Superior temporal gyrus (tissue), 1 donor: ENCODE measurements at regions not wholly inside any gene's neighbourhood (a gene's known extent, or its start where the extent isn't known, plus 50 kb on each side); places are given as distances from the start of the nearest gene placed in this dataset.
"Not testable (repeated sequence)": the region's sequence is repeated elsewhere in the genome, so short reads cannot be mapped to it uniquely, and the experiment has no call there.

Experiments
- DNase-seq: peaks from one replicate; pipeline ENCODE4 v3.0.0-alpha.2; 2016; ENCODE audit errors: extremely low spot score

DNA sequence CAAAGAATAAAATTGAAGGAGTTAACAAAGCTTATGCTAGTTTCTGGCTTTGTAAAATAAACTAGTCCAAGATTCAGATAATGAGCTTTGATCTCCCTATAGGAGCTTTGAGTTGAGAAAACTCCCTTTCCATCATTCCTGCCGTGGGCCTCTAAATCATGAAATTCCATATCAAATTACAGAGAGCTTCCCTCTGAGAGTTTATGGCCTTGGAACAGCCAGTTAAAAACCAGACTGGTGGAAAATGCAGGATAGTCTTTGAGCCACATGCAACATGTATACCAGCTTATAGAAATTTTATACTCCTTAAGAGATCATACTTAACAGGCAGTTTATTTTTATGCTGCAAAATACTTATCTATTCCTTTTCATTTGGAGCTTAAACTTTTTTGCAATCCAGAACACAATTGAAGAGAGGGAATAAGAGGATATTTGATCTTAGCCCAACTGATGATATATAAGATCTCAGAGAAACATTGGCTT lies 175.8 kb upstream of the ATP2B1 start:
- DNase-seq = no peak

DNA sequence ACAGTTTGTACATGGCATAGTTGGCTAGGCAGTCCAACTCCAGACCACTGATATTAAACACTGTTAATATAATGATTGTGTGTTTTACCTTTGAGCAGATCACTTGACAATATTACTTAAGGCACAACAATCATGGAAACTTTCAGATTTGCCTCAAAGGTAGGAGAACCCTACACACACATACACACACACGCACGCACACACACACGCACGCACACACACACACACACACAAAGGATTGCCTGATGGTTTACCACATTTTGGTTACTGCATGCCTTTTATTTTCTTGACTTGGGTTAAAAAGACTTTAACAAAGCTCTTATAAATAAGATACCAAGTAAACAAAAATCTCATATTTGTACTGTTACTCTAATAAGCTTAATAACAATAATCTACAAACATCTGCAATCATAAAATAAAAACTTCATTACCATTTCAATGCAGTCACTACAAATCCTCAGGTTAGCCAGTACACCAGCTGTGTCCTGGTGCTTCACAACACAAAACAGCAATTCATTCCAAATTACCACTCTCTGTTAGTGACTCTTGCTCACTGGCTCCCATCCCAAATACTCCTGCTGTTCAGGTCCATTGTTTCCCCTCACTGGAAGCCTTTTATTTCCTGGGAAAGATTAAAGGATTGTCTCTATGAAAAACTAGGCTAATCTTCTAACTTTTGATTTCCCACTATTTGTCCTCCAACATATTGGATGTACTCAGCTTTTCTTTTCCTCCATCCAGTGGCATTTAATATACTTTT lies 175.2 kb upstream of the ATP2B1 start:
- DNase-seq = peak; percentile 35

DNA sequence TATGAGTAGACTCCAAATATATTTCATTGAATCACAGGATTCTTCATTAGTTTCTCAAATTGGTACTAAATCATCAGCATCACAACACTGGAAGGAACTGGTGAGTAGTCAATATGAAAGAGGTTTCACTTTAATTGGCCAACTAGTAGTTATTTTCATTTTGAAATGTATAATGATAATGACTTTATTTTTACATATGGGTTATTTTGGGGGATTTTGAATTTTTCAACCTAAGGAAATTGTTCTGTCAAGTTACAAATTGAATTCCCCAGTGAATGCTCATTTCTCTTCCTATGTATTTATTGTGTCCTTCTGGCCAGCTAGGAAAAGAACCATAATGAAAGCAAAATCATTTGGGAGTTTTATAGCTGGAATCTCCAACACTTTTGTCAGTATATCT lies 174.2 kb upstream of the ATP2B1 start:
- no peak for DNase-seq

DNA sequence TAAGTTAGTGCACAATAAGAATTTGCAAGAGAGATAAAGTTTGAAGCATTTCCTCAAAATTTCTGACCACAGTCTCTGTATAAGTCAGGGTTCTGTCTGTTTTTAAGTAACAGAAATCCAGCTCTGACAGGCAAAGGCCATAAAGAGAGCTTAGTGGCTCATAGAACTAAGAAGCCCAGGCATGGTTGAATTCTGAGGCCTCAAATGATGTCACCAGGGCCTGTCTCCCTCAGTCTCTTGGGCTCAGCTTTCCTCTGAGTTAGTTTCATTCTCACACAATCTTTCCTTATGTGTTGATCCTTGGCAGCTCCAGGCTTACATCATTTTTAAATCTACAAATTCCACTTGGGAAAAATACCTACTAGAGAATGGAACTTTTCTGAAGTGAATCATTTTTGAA lies 173.4 kb upstream of the ATP2B1 start:
- no peak for DNase-seq

DNA sequence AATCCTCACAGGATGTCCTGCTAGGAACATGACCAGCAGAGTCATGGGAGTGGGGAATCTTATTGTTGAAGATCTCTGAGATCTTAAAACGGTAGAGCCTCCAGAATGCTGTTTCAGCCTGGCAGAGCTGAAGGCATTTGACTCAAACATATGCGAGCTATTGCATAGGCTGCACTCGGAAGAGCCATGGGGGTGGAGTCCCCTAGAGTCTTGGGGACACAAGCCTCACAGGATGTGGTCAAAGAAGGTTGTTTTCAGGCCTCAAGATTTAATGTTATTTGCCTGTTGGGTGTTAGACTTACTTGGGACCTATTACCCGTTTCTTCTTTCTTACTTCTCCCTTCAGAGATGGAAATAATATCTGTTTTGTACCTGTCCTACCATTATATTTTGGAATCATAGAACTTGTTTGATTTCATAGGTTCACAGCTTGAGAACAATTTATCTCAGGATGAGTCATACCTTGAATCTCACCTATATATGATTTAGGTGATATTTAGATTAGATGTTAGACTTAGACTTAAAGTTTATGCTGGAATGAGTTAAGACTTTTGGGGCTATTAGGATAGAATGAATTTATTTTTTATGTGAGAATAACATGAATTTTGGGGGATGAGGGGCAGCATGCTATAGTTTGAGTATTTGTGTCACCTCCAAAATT lies 172.2 kb upstream of the ATP2B1 start:
- DNase-seq = no peak

DNA sequence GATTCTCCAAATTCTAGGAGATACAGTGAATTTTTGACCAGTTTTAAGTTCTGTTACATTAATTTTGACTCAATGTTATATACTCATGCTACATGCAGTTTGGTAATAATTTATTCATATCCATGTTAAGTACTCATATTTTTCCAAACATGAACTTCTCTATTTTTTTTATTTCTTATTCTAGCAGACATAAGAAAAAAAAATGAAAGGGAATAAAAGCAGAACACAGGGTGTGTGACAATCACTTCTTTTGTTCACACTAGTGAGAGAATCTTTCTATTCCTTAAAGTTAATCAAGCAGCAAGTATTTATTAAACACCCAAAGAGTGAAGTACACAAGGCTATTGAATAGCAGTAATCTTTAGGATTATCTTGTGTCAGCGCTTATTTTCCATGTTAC lies 171.1 kb upstream of the ATP2B1 start:
- no peak for DNase-seq

DNA sequence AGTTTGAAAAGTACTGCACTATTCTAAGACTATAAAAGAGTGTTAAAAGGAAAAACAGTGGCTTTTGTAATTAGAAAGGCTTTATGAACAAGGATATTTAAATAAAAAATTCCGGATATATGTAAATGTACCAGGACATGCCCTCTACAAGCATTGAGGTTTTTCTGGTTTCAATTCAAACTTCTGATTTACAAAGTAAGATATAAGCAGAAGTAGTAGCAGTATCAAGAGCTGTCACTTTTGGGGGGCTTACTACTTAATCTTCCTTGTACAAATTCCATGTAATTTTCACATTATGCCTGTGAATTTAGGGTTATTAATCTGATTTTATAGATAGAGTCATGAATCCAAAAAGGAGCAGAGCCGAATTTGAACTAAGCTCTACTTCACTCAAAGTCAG lies 170.3 kb upstream of the ATP2B1 start:
- no peak for DNase-seq

DNA sequence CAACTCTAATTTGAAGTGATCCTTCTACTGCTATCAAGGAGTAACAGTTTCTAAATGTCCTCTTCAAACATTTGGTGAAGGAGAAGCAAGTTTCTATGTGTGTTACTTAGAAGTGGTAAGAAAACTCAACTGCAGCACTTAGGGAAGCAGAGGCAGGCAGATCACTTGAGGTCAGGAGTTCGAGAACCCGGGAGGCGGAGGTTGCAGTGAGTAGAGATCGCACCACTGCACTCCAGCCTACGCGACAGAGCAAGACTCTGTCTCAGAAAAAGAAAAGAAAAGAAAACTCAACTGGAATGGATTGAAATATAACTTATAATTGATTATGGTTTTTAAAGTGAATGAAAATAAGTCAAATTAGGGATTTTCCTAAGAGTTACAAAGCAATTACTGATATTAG lies 169.7 kb upstream of the ATP2B1 start:
- no peak for DNase-seq

DNA sequence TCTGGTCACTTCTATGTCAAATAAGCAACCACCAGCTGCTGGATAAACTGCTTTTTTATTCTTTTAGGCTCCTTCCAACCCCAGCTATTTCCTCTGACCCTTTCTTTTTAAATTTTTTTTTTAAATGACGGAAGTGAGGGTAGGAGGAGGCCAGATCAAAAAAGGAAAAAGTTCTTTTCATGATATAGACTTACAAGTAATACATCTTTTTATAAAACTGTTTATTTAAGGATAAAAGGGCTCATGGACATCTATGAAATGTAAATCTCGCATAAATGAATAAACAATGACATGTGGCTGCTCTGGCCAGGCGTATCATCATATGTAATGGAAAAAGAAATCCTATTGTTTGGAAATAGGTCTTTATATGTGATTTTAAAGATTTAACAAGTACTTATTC lies 169.0 kb upstream of the ATP2B1 start:
- no peak for DNase-seq

DNA sequence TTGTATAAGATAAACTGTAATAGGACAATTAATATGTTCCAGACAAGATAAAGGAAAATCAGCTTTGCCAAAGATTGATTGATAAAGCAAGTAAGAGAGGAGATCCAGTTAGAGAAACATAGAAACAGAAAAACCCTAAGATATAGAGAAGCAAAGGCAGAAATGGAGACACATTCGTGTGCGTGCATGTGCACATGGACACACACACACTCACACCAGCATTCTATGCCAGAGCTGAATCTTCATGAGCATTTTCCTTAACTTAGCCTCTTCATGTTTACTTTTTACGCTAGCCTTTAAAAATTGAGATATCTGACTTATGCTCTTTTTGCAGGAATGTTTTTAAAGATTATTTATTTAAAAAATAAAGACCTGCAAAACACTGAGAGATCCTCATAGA lies 168.5 kb upstream of the ATP2B1 start:
- no peak for DNase-seq

DNA sequence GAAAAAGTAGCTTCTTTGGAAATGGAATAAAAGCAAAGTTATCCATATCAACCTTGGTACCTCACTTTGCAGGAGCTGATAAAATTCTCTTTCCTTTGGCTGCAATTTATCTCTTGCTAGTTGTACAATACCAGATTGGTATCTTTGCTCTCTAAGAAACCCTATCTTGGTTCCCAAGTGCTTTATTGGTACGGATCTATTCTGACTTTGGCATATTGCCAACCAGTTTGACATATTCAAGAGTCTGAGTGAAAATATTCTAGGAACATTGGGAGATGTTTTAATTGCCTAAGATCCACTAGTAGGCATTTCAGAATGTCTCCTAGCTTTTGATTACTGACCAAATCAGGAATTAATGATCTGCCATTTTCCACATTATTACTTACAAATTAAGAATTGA lies 167.2 kb upstream of the ATP2B1 start:
- DNase-seq = no peak

DNA sequence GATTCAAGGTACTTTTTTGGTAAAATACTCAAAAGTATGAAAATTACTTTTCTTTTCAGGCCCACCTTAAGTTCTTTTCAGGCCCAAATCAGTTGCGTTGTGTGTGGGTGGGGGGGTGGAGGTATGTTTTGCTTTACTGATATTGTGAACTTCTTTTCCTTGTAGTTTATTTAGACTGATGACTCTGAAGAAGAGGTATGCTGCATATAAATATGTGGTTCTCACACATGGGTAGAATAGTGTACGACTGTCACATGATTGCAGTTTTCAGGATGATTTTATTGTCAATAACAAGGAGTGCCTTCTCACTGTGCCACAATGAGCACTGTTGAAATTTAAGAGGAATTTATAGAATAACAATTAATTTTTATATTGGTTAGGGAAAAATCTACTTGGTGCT lies 166.6 kb upstream of the ATP2B1 start:
- DNase-seq = no peak

DNA sequence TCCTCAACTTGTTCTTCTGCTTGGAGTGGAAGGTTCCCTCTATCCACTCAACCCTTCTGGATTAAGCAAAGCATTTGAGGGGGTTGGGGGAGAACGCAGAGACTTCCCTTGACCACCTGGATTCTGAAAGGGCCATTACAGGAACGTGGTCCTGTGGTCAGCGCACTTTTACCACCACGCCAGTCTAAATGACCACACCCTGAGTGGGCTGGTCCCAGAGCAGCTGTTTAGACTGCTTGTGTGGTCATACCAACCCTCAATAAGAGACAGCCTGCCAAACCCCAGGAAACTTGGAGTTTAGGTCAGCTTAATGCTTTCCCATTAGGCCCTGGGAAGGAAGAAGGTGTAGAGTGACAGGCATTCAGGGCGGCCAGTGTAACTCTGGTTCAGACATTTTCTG lies 165.5 kb upstream of the ATP2B1 start:
- no peak for DNase-seq

DNA sequence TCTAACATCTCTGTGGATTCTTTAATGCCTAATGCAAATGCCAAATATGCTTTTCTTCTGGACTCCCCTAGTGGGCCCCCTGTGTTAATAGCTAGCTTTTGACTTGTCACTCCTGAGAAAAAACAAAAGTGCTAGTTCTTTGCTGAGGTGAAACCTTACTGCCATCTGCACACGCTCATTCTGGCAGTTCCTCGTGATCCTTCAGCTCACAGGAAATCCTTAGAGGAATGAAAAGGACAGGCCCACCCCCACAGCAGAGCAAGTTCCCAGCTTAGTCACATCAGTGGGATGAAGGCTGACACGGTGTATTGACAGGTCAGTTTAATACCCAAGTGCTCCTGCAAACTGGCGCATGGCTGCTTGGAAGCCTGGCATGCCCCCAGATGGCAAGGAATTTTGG lies 165.1 kb upstream of the ATP2B1 start:
- DNase-seq = no peak

DNA sequence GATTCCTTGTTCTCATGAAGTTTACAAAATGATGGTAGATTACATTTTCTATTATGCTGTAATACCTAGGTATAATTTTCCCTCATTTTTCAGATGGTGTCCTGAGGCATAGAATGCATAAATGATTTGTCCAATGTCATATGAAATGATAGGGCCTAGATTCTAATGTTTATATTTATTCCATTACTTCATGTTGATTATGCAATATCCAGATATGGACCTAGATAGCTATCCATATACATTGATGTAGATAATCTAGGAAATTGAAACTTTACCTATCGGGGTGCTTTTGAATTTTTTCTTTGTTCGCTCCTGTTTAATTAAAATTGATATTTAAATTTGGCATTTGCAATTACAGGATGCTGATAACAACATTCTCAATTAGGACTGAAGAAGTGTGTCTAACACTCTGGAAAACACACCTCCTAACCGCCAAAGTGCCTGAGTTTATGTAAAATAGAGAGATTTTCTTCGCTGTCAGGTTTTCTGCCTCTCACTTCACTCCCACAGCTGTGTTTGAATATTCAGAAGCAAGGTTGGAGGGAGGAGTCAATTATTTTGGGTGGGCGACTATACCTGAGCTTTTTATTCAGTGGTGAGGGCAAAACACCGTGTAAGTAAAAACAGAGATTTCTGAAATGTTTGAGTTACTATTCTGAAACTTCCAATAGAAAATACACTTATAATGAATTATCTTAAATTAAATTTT lies 164.4 kb upstream of the ATP2B1 start:
- no peak for DNase-seq

DNA sequence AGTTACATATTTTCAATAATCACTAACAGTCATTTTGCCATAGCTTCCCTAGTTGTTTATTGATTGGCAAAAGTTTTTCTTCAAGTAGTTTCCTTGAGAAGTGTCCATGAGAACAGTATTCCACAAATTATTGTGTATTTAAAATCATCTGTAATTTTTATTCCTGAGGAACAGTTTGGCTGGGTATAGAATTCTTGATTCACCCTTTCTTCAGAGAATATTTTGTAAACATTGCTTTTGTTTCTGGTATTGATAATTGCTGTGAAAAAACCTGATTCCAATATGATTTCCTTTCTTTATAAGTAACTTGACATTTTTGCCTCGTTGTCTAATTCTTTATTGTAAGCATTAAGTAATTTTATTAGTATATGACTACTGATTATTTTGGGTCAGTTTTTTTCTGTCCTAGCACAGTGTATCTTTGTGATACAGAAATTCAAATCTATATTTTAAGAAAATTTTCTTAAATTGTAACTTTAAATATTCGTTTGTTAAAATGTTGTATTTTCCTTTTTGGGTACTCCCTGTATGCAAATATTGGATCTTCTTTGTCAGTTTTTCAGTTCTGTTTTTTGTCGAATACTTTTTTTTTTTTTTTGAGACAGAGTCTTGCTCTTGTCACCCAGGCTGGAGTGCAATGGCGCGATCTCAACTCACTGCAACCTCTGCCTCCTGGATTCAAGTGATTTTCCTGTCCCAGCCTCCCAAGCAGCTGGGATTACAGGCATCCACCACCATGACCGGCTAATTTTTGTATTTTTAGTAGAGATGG lies 162.0 kb upstream of the ATP2B1 start:
- no peak for DNase-seq

DNA sequence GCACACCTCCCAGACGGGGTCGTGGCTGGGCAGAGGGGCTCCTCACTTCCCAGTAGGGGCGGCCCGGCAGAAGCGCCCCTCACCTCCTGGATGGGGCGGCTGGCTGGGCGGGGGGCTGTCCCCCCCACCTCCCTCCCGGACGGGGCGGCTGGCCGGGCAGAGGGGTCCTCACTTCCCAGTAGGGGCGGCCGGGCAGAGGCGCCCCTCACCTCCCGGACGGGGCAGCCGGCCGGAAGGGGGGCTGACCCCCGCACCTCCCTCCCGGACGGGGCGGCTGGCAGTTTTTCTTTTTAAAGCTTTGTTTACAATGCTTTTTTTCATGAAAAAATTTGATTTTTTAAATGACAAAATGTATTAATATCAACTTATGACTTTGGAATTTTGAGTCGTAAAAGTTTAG lies 159.0 kb upstream of the ATP2B1 start:
- not testable (repeated sequence) for DNase-seq

DNA sequence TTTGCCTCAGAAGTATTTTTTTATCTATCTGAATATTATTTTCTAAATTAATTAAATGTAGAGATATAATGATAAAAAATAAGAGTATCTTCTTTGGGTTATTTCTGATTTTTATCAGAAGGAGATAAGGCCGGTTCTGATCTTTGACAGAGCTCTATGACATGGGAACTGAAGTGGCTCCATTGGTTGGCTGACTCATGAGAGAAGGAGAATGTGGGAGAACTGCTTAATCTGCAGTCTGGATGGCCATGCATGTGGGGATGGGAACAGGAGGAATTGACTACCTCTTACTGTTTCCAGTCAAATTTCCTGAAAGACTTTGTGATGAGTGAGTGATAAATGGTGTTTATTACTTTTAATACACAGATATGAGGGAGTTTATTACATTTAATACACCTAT lies 155.8 kb upstream of the ATP2B1 start:
- no peak for DNase-seq

DNA sequence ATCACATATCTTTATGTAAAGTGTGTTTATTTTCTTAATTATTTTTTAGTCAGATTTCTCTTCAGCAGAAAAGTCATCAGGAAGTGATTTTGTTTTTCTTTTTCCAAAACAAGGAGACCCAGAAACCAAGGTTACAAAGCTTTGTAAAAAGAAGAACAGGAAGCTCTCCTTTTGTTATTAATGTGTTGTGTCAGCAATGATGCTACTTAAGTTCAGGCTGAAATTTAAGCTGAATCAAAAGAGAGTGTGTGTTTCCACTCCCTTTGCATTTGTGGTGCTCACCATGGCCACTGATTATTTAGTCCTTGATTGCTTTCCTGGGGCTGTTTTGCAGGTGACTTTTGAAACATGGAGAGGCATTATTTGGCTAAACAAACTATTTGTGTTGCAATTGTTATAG lies 155.3 kb upstream of the ATP2B1 start:
- no peak for DNase-seq

DNA sequence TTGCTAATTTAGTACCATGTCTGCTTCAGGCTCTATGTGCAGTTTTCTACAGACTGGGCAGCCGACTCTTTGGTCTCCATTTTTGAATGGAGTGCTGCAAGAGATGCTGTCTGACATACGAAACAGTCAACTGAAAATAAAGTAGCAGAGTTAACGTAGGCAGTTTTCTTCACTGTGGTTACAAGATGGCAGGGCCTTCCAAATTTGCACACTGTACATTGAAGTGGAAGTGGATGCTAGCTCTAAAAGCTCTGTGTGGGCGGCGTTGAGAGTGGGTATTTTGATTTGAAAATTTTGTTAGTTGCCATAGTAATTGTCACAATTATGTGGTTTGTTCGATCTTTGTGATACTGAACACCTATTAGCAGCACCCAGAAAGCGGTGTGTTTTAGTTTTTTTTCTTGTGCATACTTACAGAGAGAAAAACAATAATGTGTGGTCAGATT lies 154.9 kb upstream of the ATP2B1 start:
- DNase-seq = no peak

DNA sequence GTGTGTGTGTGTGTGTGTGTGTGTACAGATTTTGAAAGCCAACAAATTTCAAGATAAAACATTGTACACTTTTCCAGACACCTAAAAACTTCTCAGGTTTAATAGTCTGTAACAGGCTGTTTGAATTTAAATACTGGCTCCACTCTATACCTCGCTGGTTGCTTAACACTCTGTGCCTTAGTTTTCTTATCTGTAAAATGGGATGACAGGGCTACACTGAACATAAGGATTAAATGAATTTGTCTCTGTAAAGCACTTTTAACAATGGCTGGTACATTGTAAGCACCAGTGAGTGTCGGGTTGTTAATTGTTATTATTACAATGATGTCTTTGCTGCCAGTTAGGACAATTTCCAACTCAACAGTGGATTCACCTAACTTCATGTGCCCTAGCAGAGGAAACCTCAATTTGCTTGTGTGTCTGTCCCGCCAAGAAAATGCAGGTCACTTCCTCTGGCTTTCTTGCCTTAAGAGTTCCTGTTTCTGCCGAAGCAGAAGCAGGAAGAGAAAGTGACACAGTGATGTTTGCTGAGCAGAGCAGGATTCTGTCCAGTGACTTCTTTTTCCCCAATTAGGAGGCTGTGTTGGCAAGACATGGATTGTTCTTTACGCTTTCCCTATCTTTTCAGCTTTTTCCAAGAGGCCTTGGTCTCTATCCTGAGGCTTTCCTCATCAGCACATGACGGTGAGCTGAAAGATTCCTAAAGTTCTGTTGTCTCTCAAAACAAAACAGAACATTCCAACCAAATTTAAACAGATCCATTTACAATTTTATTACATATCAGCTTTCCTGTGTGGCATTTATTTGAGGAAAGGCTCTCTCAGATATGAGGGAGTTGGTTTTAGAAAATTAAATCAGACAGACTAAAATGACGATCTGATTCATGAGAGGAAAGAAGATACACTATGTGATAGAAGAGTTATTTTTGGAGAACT lies 154.1 kb upstream of the ATP2B1 start:
- DNase-seq = peak; percentile 67
